HG03108 (cell line): ENCODE measurements at regions not wholly inside any gene's neighbourhood (a gene's known extent, or its start where the extent isn't known, plus 50 kb on each side); places are given as distances from the start of the nearest gene placed in this dataset.

ENCODE experiments used
- ATAC-seq: cut with Tn5 transposase; IDR thresholded peaks from one replicate; pipeline ENCODE4 v1.9.1; 2021; ENCODE audit warnings: moderate library complexity; ENCODE audit not compliant: unreplicated experiment

- ATAC-seq: no peak
These were observed 382.6 kb upstream of the DCN start for GRCh38 chr12:91565246-91565645.

- ATAC-seq: no peak
These were observed 380.6 kb upstream of the DCN start for GRCh38 chr12:91563011-91563765.

GRCh38 chr12:91562476-91562875, 379.9 kb upstream of the DCN start:
- ATAC-seq: no peak

- ATAC-seq: no peak
These were observed 379.3 kb upstream of the DCN start for GRCh38 chr12:91561958-91562325.

DNA sequence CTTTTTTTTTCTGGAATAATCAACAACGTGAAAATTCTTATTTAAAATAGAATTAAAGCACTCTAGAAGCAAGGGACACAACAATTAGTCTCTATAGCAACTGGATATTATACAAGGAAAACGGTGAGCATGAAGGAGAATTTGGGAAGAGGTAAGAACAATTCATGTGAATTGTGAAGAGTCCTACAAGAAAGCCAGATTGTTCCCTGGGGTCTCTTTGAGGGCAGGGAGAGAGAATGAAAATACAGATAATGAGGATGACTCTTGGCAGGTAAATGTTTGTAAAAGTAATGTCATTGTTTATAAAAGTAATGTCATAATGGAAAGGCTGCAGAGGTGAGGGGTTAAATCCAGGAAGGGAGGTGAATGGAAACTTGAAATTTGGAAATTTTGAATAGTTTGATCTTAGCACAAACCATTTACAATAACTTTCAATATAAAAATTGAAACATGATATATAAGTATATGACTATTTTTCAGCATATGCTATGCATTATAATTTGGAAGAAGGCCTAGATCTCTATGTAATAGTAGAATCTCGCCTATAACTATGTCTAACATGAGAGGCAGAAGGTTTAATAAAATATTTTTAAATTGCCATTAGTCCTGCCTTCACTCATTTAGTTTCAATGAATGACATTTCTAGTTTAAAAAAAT, 378.8 kb upstream of the DCN start:
- no peak for ATAC-seq

DNA sequence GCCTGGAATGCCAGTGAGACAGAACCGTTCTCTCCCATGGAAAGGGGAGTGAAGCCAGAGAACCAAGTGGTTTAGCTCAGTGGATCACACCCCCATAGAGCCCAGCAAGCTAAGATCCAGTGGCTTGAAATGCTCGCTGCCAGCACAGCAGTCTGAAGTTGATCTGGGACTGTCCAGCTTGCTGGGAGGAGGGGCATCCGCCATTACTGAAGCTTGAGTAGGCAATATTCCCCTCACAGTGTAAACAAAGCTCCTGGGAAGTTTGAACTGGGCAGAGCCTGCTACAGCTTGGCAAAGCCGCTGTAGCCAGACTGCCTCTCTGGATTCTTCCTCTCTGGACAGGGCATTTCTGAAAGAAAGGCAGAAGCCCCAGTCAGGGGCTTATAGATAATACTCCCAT, 374.3 kb upstream of the DCN start:
- no peak for ATAC-seq

GRCh38 chr12:91555436-91556415, 373.1 kb upstream of the DCN start:
- no peak for ATAC-seq

DNA sequence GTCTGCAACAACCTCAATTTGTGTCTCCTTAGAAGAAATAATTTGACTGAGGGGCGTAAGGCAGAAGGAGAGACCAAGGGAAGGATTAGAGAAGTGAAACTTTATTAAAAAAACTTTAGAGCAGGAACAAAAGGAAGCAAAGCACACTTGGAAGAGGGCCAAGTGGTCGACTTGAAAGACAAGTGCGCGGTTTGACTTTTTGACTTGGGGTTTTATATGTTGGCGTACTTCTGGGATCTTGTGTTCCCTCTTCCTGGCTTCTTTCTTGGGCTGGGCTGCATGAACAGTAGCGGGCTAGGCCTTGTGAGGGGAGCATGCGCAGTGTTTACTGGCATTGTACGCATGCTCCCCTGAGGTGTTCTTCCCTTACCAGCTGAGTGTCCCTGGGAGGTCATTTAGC, 369.3 kb upstream of the DCN start:
- ATAC-seq: no peak

- no peak for ATAC-seq
These were observed 368.6 kb upstream of the DCN start for GRCh38 chr12:91551242-91551641.

DNA sequence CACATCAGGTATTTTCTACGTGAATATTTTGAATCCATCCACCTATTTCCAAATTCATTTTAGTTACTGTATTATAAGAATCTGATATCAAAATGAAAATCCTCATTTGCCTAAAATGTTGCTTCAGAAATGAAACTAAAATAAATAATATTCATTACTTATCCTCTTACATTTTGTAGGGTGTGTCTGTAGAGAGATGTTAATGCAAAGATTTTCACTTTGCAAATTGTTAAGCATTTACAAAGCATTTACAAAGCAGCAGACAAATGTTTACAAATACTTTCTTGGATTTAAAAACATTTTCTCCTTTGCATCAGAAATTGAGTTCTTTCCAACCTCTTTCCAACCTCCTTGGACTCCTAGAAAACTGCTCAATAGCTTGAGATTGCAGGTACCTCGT, 360.0 kb upstream of the DCN start:
- no peak for ATAC-seq

GRCh38 chr12:91542067-91542466, 359.4 kb upstream of the DCN start:
- ATAC-seq: no peak

GRCh38 chr12:91538418-91538817, 355.8 kb upstream of the DCN start:
- no peak for ATAC-seq

DNA sequence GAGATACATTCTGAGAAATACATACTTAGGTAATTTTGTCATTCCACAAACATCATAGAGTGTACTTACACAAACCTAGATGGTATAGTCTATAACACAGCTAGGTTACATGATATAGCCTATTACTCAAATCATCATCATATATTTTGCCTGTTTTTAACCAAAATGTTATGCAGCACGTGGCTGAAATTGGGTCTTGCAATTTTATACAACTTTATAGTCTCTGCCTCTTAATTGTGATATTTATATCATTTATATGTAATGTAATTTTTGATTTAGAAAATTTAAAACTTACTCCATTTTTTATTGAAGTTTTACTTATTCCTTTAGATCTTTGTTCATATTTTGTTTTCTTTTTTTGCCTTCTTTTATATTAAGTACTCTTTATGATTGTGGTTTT, 350.7 kb upstream of the DCN start:
- no peak for ATAC-seq

- ATAC-seq: no peak
These were observed 347.2 kb upstream of the DCN start for GRCh38 chr12:91529829-91530228.

- ATAC-seq: no peak
These were observed 341.2 kb upstream of the DCN start for GRCh38 chr12:91523831-91524230.

DNA sequence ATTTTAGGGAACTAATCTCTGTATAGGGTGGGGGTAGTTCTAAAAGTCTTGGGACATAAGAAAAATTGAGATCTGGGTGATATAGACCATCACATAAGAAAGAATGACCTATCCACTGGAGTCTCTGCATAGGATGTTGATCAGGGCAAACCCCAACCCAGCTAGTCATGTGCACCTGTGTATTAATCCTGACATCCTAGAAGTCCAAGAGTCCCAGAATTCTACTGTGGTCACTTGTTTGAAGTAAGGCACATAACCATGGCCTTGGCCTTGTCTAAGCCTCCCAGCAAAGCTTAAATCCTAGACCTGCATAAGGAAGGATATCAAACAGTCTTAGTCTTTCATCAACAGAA, 334.1 kb upstream of the DCN start:
- no peak for ATAC-seq

GRCh38 chr12:91515944-91516694, 333.5 kb upstream of the DCN start:
- ATAC-seq: no peak

DNA sequence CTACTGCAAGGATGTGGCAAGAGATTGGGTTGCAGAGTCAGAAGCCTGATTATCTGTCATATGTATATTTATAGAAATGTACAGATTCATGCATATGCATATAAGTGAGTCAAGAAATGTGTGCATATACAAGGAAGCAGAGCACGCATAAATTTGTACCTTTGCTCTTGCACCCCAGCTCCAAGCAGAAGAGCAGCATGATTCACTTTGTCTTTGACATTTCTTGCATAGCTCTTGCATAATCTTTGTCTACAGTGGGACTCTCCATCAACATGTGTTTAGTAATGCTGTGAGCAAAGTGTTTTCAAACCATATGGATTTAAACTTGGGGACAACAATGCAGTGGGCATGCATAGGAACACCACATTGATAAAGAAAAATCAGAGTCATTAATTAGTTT, 330.7 kb upstream of the DCN start:
- no peak for ATAC-seq

GRCh38 chr12:91511795-91512420, 329.3 kb upstream of the DCN start:
- no peak for ATAC-seq

DNA sequence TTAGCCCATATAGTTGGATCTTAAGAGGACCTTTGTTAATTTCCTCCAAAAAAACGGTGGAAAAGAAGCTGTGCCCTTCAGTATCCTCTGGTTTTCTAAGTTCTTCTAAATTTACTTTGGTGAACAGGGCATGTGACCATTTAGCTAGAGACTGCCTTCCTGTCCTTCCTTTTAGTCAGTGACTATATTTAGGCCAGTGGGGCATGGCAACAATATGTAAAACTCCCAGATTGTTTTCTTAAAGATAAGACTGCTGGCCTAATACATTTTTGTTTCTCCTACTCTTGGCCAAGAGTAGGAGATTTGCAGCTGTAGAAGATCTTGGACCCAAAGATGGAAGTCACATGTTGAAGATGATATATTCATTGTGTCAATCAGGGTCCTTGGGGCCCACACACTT, 325.1 kb upstream of the DCN start:
- no peak for ATAC-seq

DNA sequence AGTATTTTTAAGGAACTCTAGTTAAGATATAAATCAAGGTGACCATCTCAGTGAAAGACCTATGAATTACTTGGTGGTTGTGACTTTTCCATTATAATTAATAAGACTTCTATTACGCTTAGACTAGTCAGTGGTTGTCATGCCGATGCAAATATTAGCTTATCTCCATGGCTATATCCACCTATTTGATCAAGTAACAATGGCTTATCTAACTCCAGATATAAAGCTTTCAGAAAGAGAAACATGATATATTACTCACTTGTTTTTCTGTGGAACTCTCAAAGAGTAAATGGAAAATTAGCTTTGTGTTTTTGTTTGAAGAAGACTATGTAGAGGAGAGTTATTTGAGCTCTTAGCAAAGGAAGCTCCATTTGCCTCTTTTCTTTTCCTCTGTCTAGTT, 323.8 kb upstream of the DCN start:
- no peak for ATAC-seq
